Renal cortical epithelial cell (primary cell): ENCODE measurements at regions not wholly inside any gene's neighbourhood (a gene's known extent, or its start where the extent isn't known, plus 50 kb on each side); places are given as distances from the start of the nearest gene placed in this dataset.

Experiments
- DNase-seq: peaks from one replicate; pipeline ENCODE4 v3.0.0-alpha.2; 2011; ENCODE audit warnings: low read depth

DNA sequence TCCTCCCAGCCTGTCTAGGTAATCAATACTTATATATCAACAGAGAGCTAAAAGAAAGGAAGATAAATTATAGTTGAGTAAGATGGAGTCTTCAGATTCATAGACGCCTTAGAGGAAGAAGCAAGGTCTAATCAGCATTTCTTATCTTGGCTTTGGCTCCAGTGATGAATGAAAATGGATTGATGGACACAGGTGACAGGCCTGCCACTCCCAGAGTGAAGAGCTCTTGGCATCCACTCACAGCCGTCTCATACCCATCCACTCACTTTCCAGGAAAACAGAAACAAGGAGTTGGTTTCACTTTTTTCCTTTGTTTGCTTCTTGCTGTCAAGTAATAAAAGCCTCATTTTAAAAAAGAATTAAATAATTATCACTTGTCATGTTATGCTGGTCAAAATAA, 168.2 kb downstream of the MFSD1 start:
- DNase-seq: no peak

DNA sequence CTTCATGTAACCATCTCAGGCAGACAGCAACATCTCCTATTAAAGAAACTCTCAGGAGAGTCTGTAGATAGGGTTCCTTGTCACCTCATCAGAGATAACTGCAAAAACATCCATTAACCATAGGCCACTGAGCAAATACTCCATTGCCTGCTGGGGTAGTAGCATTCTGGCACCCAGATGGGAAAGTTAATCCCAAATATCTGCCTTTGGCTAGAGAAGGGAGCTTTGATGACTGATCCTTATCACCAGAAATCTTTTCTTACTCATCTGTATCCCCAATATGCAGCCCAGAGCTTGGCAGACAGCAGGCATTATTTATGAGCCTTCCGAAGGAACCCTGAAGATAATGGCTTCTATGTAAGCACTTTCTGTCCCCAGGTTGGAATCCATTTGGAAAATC, 173.1 kb downstream of the MFSD1 start:
- no peak for DNase-seq

DNA sequence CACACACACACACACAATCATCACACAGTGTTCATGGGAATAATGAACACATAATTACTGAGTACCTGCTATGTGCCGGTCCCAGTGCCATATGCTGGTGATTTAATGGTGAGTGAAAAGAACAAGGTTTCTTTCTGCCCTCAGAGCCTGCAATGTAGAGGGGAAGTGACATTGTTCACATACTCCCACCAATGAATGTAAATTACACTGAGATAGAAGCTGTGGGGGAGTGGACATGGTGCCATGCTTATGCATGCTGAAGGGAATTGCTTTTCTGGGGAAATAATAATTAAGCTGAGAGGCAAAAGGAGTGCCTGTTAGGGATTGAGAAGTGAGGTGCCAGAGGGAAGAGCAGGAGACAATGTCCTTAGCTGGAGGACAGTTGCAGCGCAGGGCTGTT, 175.1 kb downstream of the MFSD1 start:
- DNase-seq: no peak

DNA sequence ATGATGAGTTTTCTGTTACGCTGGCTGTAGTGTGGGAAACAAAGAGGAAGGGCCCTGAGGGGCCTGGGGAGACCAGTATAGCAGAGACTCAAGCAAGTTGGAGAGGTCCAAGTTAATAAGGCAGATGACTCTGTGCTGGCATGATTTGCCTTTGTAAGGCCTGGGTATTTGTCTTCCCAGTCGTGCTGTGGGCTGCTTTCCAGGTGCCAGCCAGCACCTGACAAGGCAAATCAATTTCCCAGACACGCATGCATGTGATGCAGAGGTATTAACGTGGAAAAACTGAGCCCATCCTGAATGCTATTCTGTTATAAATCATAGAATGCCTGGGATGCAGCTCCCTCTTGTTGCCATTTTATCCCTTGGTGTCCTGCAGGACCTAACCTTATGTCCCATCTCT, 175.6 kb downstream of the MFSD1 start:
- no peak for DNase-seq

DNA sequence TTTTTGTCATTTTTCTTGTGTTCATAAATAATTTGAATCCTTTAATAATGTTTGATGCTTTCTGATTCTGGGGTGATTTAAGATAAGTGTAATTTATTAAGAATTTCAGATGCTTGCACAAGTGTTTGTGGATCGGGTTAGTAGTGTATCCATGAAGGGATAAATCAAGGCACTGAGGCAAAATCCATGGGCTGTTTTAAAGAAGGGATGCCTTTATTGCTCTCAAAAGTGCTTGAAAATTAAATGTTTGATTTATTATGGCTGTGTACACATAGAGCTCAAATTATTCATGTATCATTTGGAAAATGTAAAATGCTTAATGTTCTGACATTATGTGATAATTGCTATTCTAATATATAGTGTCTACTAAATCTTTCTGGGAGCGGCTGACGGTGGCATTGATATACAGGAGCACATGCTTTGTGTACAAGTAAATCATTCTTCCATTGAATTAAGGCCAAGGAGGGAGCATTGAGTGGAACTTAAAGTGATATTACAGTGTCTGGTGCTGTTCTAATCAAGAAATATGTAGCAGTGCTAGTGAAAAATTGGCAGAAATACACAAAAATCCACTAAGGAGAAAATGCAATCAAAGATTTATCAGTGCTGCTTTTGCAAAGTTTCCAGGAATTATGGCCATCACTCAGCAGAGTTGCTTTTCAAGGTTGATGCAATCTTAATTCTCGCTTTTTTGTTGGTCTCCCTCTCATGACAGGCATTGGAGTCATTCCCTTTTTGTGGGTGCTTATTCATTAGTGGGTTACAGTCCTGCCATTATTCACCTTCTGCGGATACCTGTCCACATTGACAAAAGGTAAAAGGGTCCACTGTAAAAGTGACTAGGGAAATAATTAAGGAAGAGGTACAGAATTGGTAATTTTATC, 181.6 kb downstream of the MFSD1 start:
- no peak for DNase-seq

DNA sequence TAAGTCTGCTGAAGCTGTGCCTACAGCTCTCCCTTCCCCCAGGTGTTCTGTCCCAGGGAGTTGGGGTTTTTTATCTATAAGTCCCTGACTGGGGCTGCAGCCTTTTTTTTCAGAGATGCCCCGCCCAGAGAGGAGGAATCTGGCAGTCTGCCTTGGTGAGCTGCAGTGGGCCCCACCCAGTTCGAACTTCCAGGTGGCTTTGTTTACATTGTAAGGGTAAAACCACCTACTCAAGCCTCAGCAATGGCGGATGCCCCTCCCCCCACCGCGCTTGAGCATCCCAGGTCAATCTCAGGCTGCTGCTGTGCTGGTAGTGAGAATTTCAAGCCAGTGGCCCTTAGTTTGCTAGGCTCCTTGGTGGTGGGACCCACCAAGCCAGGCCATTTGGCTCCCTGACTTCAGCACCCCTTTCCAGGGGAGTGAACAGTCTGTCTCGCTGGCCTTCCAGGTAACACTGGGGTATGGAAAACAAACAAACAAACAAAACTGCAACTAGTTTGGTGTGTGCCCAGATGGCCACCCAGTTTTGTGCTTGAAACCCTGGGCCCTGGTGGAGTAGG, 189.4 kb downstream of the MFSD1 start:
- no peak for DNase-seq

DNA sequence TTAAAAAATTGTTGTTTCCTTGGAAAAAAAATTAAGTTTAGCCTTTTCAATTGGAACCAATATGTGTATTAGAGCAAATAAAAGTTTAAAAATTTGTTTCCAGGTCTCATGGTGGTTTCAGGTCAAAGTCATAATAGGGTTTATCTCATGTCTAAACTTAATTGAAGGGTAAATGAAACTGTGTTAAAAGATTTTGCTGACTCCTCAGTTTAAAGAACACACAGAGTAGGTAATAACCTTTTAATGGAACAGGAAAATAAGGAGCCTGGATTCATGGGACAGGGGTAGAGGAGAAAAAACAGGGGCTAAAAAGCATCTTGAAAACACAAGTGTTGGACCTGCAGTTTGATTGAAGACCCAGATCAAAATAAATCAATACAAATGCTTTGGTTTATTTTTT, 190.6 kb downstream of the MFSD1 start:
- no peak for DNase-seq

DNA sequence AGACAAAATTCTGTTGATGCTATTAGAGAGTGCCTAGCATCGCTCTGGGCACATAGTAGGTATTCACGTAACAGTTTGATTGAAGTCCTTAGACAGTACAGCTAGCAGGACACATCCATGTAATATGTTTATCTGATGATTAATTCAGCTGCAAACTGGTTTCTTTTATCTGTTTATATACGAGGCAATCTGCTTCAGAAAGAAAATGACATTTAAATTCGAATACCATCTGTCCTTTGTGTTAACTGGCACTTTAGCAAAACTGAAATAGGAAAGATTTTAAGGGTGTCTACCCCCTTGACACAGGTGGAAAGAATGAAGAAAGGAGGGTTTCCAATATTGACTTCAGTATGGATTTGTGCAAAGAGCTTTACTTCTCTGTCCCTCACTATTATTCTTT, 192.5 kb downstream of the MFSD1 start:
- no peak for DNase-seq

DNA sequence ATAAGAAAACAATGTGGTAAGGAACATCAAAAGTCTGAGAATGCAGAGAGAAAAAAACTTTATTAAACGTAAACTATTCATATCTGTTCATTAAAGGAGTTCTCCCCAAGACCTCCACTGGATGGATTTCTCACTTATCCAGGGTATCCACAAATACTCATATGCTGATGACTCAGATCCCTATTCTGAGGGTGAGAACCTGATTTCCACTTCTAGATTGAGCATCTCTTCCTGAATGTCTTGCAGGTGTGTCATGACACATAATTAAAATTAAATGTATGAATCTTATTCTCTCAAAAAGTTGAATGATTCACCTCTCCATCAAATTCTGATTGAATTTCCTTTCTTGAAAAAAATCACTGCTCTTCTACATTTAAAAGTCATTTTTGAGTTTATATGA, 199.9 kb downstream of the MFSD1 start:
- DNase-seq: no peak

DNA sequence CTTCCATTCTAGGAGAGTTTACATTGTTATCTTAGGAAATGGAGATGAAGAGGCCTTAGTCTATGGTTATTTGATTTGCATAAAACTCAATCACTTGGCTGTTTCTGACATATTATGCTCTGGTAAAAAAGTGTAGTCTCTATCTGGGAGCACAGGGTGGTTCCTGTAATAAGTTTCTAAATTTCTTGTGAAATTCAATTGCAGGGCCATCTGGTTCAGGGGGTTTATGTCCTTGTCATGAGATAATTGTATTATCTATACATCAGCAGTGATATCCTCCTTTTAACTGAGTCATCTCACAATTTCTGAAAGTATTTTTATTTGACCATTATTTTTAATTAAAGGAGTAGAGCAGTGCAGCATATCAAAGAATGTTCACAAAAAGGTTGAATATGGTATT, 203.3 kb downstream of the MFSD1 start:
- DNase-seq: no peak

DNA sequence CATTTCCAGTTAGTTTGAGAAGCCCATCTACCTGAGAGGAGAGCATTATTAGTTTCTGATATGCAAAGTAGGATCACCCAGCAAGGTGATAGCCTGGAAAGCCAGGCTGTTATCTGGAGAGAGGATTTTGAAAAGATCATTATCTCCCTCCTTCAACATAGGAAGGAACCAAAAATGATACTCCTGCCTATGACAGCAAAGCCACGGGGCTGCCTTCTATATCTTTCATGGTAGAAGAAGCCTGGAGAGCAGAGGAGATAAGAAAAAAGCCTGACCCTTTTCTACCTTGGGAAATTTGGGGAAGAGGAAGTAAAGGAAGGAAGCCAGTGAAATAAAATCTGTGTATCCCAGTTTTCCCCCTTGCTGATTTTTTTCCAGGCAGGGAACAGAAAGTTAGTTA, 205.5 kb downstream of the MFSD1 start:
- DNase-seq: no peak

DNA sequence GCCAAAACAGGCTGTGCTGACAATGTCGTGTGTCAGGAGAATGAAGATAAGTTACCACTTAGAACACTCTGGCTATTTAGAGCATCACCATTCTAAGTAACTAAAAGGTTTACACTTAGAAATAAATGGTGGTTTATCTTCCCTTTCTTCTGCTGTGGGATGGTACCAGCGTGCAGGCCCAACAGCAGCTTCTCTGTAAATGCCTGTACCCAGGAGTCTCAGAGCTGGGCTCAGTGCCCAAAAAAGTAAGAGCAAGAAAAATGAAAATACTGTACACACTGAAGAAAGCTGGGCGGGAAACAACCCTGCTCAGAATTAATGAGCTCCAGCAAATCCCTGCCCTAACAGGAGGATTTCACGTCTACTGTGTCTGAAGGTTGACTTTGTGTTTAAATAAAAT, 206.5 kb downstream of the MFSD1 start:
- DNase-seq: no peak

DNA sequence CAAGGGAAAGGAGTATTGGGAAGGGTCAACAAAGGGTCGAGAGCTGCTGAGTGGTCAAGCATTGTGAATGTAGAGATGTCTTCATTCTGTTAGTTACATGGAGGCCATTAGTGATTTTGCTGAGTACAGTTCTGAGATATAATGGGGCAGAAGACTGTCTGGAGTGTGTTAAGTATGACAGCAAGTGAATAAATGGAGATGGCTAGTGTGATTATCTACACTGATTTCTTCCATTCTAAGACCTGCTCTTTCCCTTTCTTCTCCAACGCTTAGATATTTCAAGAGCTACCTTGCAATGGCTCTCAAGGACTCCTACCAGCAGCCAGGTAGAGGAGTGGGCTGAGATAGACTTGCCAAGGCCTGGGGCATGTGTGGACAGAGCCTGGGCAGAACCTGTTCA, 216.5 kb downstream of the MFSD1 start:
- no peak for DNase-seq

DNA sequence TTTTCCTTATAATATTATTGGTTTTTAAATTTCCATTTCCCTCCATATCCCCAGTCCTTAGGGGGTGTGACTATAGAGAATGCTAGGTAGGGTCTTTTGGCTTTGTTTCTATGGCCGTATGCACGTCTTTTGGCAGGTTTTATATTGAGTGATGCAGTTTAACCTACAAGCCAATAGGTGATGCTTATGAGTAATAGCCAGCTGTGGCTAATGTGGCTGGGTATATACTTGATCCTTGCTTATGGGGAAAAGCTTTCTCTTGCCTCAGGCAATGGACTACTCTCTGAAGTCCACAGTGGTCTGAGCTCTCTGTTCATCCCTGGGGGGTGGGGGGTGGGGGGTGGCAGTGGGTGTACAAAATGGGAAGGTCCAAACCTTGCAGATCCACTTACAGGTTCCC, 223.9 kb downstream of the MFSD1 start:
- DNase-seq: no peak

DNA sequence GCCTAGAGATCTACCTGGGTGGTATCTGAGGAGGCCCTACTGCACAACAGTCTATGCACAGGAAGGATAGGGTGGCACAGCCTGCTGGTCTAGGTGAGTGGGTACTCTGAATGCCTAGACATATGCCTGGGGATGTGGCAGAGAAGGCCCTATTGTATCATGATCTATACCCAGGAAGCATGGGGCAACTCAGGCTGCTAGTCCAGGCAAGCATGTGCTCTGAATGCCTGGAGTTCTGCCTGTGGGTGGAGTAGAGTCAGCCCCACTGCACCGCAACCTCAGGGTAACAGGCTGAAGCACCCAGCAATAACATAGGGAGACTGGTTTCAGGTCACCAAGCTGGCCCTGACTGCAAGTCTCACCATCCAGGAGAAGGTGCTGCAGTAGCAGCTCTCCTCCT, 224.7 kb downstream of the MFSD1 start:
- no peak for DNase-seq

DNA sequence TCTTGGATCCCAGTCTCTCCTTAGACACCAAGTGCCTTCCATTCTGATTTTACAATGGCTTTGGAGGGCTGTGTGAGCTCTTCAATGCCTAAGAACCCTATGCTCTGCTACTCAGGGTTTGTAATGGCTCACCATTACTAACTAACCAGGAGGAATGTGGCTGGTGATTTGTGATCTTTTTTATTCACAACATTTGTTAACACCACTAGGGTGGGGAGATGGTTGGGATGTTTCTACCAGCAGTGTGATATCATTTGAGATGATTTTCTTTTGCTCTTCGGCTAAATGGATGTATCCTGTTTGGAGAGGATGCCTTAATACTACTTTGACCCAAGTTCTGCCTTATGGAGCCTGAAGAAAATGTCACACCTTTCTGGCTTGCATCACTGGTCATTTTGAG, 226.9 kb downstream of the MFSD1 start:
- no peak for DNase-seq

DNA sequence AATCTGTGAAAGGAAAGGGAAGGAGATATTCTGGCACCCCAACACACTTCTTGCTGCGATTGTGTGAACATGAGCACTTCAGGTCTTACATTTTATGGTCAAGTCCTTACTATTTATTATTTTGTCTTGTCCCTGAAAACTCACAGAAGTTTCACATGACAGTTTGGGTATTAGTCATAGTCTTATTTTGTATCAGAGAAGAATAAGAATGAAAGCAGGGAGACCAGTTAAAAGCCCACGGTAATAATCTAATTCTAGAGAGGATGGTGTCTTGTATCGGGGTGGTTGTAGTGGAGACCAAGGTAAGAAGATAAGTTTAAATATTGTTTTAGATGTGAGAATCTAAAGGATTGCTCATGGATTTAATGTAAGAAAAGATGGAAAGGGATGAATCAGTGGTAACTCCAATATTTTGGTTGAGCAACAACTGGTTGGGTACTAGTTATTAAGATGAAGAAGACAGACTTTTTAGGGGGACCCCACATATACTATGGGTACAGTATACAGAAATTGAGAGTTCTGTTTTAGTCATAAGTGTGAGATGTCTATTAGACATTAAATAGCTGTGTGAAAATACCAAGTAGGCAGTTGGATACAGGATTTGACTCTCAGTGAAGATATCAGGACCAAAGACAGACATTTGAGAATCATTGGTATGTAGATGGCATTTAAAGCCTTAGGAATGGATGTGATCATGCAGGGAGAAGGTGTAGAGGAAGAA, 227.6 kb downstream of the MFSD1 start:
- no peak for DNase-seq

DNA sequence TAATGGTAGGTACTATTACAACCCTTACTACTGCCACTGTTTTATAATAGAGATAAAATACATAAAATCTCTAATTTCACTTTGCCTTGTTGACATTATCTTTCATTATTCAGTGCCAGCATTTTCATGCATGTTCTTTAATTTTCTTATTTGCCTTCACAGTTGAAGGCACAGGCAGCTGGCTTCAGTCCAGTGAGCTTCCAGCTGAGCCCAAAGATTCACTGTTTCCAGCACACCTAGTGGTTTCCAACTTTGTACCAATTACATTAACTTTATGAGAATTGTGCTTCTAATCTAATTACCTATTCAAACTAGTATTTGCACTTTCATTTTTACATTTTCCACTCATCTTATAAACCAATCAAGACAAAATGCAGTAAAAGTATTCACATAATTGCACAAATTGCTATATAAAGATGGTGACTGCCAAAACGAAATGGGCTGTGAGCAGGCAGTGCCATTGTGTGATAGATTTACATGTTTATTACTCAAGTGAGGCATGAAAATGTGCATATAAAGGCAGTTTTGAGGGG, 228.3 kb downstream of the MFSD1 start:
- DNase-seq: peak; percentile 1

DNA sequence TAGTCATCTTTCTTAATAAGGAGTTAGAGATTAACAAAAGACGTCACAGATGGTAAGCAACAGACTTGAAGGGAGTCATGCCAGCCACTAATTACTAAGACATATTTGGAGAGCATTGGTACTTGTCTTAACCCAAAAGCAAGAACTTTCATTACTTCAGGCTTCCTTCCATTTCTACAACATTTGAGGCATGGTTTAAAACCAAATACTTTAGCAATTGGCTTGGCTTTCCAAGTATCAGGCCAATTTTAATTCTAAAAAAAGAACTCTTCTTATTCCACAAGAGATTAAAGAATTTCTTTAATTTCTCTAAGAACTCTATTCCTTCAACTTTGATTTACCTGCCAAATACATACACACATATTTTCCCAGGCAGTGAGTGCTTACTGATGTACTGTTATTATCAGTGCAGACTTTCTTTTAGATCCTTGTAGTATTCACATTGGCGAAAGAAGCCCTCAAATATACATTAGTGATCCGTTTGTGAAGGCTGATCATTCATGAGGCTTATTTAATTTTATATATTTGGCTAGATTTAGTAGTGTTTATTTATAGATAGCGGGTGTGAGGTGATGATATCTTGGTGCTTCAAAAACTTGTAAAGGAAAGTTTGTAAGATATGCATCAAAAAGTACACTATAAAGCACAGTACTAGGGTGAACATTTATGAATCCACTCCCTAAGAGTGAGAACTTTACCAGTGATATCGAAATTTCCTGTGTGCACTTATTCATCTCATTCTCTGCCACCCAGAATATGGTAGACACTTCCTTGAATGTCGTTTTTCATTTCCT, 229.2 kb downstream of the MFSD1 start:
- no peak for DNase-seq

DNA sequence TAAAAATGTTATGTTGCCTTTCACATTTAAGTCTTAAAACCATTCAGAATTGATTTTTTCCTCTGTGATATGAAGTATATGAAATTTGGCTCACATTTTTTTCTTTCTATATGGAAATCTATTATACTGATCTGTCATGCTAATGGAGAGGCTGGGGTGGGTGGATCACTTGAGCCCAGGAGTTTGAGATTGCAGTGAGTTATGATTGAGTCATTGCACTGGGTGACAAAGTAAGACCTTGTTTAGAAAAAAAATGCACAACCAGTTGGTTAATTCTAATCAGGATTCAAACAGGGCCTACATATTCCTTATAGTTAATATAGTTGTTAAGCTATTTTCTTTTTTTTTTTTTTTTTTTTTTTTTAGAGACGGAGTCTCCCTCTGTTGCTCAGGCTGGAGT, 230.5 kb downstream of the MFSD1 start:
- DNase-seq: peak; percentile 1

DNA sequence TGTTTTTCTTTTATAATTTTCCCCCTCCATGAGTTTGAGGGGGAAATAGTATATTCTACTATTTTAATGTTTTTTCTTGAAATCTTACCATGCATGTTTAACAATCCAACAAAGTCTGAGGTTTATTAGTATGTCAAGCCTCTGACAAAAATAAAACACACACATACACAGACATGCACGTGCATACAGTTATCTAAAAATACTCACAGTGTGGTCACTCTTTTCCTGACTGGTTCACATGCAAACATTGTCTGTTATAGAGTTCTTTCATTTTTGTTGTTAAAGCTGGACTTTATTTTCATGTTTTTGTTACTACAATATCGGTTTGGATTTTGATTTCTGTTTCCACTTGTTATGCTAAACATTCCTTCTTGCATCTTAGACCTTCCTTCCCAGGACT, 236.6 kb downstream of the MFSD1 start:
- DNase-seq: no peak

DNA sequence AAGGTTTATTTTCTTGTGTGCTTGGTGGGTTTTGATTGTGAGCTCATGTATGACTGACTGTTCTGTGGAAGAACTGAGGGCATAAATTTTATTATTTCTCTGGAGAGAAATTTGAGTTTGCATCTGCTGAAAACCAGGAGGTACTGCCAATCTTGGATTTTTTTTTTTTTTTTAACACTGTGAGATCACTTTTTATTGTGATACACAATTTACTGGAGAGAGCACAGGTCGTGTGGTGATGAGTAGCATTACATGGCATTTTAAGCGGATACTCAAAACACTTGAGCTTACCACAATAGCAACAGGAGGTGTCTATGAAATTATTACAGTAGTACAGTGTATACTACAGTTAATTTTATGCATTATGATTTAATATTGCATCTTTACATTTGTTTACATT, 237.4 kb downstream of the MFSD1 start:
- DNase-seq: no peak
